ENCODE measurements at regions not wholly inside any gene's neighbourhood (a gene's known extent, or its start where the extent isn't known, plus 50 kb on each side); places are given as distances from the start of the nearest gene placed in this dataset.

- TF ChIP-seq CREB1 (IDR thresholded peaks at IDR 0.05; ENCODE audit: low read depth) (no peak), TEAD4 (IDR thresholded peaks at IDR 0.05) (no peak), TAF1 (IDR thresholded peaks at IDR 0.05; ENCODE audit: low read depth) (no peak), EGR1 (IDR thresholded peaks at IDR 0.05) (no peak), NFIC (IDR thresholded peaks at IDR 0.05) (no peak), ZBTB7A (IDR thresholded peaks at IDR 0.05; ENCODE audit: low read depth) (no peak), YY1 (IDR thresholded peaks at IDR 0.05; ENCODE audit: low read depth) (no peak), CEBPB (IDR thresholded peaks at IDR 0.05) (no peak), REST (IDR thresholded peaks at IDR 0.05; ENCODE audit: low read depth) (no peak), FOXM1 (IDR thresholded peaks at IDR 0.05; ENCODE audit: borderline replicate concordance, low read depth) (no peak), EP300 (IDR thresholded peaks at IDR 0.05; ENCODE audit: borderline replicate concordance) (no peak), RAD21 (IDR thresholded peaks at IDR 0.05; ENCODE audit: low read depth) (no peak), MAX (IDR thresholded peaks at IDR 0.05) (no peak)
These were observed 185.8 kb upstream of the UBE3A start for GRCh38 chr15:25624504-25625177.

- no peak for TF ChIP-seq RAD21 (IDR thresholded peaks at IDR 0.05; ENCODE audit: low read depth)
- TF ChIP-seq REST (IDR thresholded peaks at IDR 0.05; ENCODE audit: low read depth): no peak
These were observed 184.9 kb upstream of the UBE3A start for GRCh38 chr15:25623708-25624107.

GRCh38 chr15:25620466-25620865, 181.6 kb upstream of the UBE3A start:
- TF ChIP-seq REST (IDR thresholded peaks at IDR 0.05; ENCODE audit: low read depth) (no peak), ZBTB7A (IDR thresholded peaks at IDR 0.05; ENCODE audit: low read depth) (no peak), YY1 (IDR thresholded peaks at IDR 0.05; ENCODE audit: low read depth) (no peak)

- TF ChIP-seq EGR1 (IDR thresholded peaks at IDR 0.05): no peak
- no peak for TF ChIP-seq TAF1 (IDR thresholded peaks at IDR 0.05; ENCODE audit: low read depth)
- TF ChIP-seq YY1 (IDR thresholded peaks at IDR 0.05; ENCODE audit: low read depth): no peak
- no peak for TF ChIP-seq EP300 (IDR thresholded peaks at IDR 0.05; ENCODE audit: borderline replicate concordance)
- no peak for TF ChIP-seq MAX (IDR thresholded peaks at IDR 0.05)
- TF ChIP-seq CREB1 (IDR thresholded peaks at IDR 0.05; ENCODE audit: low read depth): no peak
- no peak for TF ChIP-seq TEAD4 (IDR thresholded peaks at IDR 0.05)
- no peak for TF ChIP-seq REST (IDR thresholded peaks at IDR 0.05; ENCODE audit: low read depth)
- TF ChIP-seq ZBTB7A (IDR thresholded peaks at IDR 0.05; ENCODE audit: low read depth): no peak
- no peak for TF ChIP-seq NFIC (IDR thresholded peaks at IDR 0.05)
- TF ChIP-seq FOXM1 (IDR thresholded peaks at IDR 0.05; ENCODE audit: borderline replicate concordance, low read depth): no peak
- no peak for TF ChIP-seq CEBPB (IDR thresholded peaks at IDR 0.05)
- no peak for TF ChIP-seq RAD21 (IDR thresholded peaks at IDR 0.05; ENCODE audit: low read depth)
These were observed 180.9 kb upstream of the UBE3A start for GRCh38 chr15:25619761-25620160.
